ENCODE measurements at regions not wholly inside any gene's neighbourhood (a gene's known extent, or its start where the extent isn't known, plus 50 kb on each side); places are given as distances from the start of the nearest gene placed in this dataset.

DNA sequence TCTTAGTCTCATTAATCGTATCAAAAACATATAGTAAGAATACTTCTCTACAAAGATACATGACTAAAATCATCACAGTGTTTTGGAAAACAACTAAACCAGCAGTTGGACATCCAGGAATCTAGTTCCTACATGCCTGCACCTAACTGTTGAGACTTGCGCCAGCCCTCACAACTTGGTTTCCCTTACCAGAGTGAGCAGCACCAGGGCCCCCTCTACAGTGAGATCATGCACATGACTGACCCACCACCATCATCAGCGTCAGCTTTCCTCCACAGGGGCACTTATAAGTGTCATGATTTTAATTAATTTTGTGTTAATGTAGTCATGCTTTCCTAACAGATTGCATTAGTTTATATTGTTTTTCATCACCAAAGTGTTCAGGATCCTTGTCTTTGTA lies 1322.0 kb downstream of the EFNB2 start:
- TF ChIP-seq FOXM1 (IDR thresholded peaks at IDR 0.05; ENCODE audit: borderline replicate concordance, low read depth) (no peak), TAF1 (IDR thresholded peaks at IDR 0.05; ENCODE audit: low read depth) (no peak), EP300 (IDR thresholded peaks at IDR 0.05; ENCODE audit: borderline replicate concordance) (no peak), CREB1 (IDR thresholded peaks at IDR 0.05; ENCODE audit: low read depth) (no peak), TEAD4 (IDR thresholded peaks at IDR 0.05) (no peak), CEBPB (IDR thresholded peaks at IDR 0.05) (no peak), EGR1 (IDR thresholded peaks at IDR 0.05) (no peak), NFIC (IDR thresholded peaks at IDR 0.05) (no peak), ZBTB7A (IDR thresholded peaks at IDR 0.05; ENCODE audit: low read depth) (no peak), YY1 (IDR thresholded peaks at IDR 0.05; ENCODE audit: low read depth) (no peak), TCF12 (IDR thresholded peaks at IDR 0.05; ENCODE audit: low read depth) (no peak), RAD21 (IDR thresholded peaks at IDR 0.05; ENCODE audit: low read depth) (no peak)
- TF ChIP-seq, protein P1, sequence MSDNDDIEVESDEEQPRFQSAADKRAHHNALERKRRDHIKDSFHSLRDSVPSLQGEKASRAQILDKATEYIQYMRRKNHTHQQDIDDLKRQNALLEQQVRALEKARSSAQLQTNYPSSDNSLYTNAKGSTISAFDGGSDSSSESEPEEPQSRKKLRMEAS (IDR thresholded peaks at IDR 0.05), result no peak
- TF ChIP-seq, protein P2, sequence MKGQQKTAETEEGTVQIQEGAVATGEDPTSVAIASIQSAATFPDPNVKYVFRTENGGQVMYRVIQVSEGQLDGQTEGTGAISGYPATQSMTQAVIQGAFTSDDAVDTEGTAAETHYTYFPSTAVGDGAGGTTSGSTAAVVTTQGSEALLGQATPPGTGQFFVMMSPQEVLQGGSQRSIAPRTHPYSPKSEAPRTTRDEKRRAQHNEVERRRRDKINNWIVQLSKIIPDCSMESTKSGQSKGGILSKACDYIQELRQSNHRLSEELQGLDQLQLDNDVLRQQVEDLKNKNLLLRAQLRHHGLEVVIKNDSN (IDR thresholded peaks at IDR 0.05), result no peak
- TF ChIP-seq, protein P3, sequence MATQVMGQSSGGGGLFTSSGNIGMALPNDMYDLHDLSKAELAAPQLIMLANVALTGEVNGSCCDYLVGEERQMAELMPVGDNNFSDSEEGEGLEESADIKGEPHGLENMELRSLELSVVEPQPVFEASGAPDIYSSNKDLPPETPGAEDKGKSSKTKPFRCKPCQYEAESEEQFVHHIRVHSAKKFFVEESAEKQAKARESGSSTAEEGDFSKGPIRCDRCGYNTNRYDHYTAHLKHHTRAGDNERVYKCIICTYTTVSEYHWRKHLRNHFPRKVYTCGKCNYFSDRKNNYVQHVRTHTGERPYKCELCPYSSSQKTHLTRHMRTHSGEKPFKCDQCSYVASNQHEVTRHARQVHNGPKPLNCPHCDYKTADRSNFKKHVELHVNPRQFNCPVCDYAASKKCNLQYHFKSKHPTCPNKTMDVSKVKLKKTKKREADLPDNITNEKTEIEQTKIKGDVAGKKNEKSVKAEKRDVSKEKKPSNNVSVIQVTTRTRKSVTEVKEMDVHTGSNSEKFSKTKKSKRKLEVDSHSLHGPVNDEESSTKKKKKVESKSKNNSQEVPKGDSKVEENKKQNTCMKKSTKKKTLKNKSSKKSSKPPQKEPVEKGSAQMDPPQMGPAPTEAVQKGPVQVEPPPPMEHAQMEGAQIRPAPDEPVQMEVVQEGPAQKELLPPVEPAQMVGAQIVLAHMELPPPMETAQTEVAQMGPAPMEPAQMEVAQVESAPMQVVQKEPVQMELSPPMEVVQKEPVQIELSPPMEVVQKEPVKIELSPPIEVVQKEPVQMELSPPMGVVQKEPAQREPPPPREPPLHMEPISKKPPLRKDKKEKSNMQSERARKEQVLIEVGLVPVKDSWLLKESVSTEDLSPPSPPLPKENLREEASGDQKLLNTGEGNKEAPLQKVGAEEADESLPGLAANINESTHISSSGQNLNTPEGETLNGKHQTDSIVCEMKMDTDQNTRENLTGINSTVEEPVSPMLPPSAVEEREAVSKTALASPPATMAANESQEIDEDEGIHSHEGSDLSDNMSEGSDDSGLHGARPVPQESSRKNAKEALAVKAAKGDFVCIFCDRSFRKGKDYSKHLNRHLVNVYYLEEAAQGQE (IDR thresholded peaks at IDR 0.05; ENCODE audit: low read depth), result no peak

DNA sequence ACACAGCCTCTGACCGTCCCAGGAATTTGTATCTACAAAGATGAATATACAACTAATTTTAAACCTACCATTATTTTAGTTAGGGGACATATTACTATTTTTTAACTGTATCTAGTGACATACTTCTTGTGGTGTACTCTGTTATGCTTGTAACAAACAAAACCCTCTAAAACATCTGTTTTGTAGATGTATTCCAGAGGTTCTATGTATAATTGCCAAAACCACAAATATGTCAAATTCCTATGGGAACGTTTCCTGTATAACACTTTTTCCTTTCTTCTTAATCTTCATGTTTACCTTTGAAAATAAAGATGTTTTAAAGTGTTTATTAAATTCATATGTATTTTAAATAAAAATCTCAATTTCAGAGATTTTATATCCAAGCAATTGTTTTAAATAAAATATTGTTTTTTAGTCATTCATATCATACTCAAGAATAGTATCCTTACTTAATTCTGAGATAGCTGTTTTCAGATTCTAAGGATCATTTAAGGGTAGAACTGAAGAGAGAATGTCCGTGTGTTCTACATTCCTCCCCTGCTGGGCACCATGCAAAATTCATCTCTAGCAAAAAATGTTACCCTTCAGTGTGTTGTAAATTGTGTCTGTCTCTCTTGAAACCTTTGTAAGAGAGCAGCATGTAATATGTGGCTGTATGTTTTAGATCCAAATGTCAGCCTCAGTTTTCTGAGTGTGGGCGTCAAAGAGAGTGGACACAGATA lies 1327.7 kb downstream of the EFNB2 start:
- TF ChIP-seq, protein P2 (IDR thresholded peaks at IDR 0.05), result no peak
- TF ChIP-seq, protein P3 (IDR thresholded peaks at IDR 0.05; ENCODE audit: low read depth), result no peak
- TF ChIP-seq FOXM1 (IDR thresholded peaks at IDR 0.05; ENCODE audit: borderline replicate concordance, low read depth) (no peak), ZBTB7A (IDR thresholded peaks at IDR 0.05; ENCODE audit: low read depth) (no peak), EGR1 (IDR thresholded peaks at IDR 0.05) (no peak), EP300 (IDR thresholded peaks at IDR 0.05; ENCODE audit: borderline replicate concordance) (no peak), NFIC (IDR thresholded peaks at IDR 0.05) (no peak), TAF1 (IDR thresholded peaks at IDR 0.05; ENCODE audit: low read depth) (no peak), TCF12 (IDR thresholded peaks at IDR 0.05; ENCODE audit: low read depth) (no peak), YY1 (IDR thresholded peaks at IDR 0.05; ENCODE audit: low read depth) (no peak), TEAD4 (IDR thresholded peaks at IDR 0.05) (no peak), RAD21 (IDR thresholded peaks at IDR 0.05; ENCODE audit: low read depth) (no peak)

DNA sequence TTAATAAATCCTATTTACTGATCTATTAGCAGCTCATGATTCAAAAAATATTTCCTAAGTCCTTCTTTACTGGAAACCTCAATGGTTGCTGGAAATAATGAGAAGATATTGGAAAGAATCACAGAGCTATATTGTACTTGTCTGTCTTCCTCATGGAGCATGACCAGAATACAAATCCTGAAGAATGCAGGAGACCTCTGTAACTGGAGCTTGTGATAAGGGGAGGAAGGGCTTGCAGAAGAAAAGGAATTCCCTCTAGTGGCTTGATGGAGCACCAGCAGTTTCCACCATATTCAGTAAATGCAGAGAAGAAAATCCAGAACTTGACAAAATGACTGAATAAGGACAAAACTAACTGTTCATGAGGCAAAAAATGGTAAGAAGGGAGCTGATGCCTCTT lies 1333.1 kb downstream of the EFNB2 start:
- TF ChIP-seq TCF12 (IDR thresholded peaks at IDR 0.05; ENCODE audit: low read depth), result no peak
- TF ChIP-seq RAD21 (IDR thresholded peaks at IDR 0.05; ENCODE audit: low read depth), result peak; percentile 58
- TF ChIP-seq, protein P1 (IDR thresholded peaks at IDR 0.05), result no peak

DNA sequence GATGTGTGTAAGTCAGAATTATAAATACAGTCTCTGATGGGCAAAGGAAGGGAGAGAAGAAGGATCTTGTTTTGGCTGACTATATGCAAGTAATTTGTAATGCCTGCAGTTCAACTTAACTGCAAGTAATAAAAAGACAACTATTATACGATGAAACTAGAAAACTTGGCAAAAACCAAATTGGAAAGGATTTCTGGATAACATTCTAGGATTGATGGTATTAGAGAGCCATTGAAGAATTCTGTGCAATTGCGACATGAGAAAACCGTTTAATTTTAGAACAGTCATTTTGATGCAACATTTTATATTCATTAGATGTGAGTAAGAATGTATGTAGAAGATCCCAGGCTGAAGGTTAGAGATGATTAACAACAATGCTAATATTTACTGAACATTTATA lies 1334.1 kb downstream of the EFNB2 start:
- no peak for TF ChIP-seq CREB1 (IDR thresholded peaks at IDR 0.05; ENCODE audit: low read depth)

DNA sequence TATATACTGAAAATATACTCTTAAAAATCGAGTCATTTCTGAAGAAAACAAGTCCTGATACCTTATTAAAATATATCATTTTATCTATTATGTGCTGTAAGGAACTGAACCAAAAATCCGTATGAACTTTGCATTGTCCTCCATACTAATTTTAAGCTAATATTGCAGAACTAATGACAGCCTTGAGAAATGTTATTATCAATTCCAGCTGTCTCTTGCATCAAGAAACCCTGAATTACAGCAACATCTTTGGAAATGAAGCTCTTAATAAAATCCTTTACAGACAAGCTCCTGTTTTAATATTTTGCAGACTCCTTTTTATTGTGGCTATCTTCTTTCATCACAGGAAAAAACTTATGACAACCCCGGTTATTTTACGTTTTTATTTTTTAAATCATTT lies 1335.3 kb downstream of the EFNB2 start:
- no peak for TF ChIP-seq YY1 (IDR thresholded peaks at IDR 0.05; ENCODE audit: low read depth)
- no peak for TF ChIP-seq TCF12 (IDR thresholded peaks at IDR 0.05; ENCODE audit: low read depth)
- TF ChIP-seq EP300 (IDR thresholded peaks at IDR 0.05; ENCODE audit: borderline replicate concordance), result no peak
- TF ChIP-seq, protein P2 (IDR thresholded peaks at IDR 0.05), result no peak
- no peak for TF ChIP-seq TAF1 (IDR thresholded peaks at IDR 0.05; ENCODE audit: low read depth)
- TF ChIP-seq FOXM1 (IDR thresholded peaks at IDR 0.05; ENCODE audit: borderline replicate concordance, low read depth), result no peak
- no peak for TF ChIP-seq NFIC (IDR thresholded peaks at IDR 0.05)
- TF ChIP-seq ZBTB7A (IDR thresholded peaks at IDR 0.05; ENCODE audit: low read depth), result no peak
- no peak for TF ChIP-seq CEBPB (IDR thresholded peaks at IDR 0.05)
- no peak for TF ChIP-seq CREB1 (IDR thresholded peaks at IDR 0.05; ENCODE audit: low read depth)
- TF ChIP-seq, protein P3 (IDR thresholded peaks at IDR 0.05; ENCODE audit: low read depth), result no peak
- TF ChIP-seq RAD21 (IDR thresholded peaks at IDR 0.05; ENCODE audit: low read depth), result no peak
- TF ChIP-seq TEAD4 (IDR thresholded peaks at IDR 0.05), result no peak
- TF ChIP-seq, protein P1 (IDR thresholded peaks at IDR 0.05), result no peak
- no peak for TF ChIP-seq EGR1 (IDR thresholded peaks at IDR 0.05)
